ENCODE measurements at regions not wholly inside any gene's neighbourhood (a gene's known extent, or its start where the extent isn't known, plus 50 kb on each side); places are given as distances from the start of the nearest gene placed in this dataset.
"Not testable (repeated sequence)": the region's sequence is repeated elsewhere in the genome, so short reads cannot be mapped to it uniquely, and the experiment has no call there.

DNA sequence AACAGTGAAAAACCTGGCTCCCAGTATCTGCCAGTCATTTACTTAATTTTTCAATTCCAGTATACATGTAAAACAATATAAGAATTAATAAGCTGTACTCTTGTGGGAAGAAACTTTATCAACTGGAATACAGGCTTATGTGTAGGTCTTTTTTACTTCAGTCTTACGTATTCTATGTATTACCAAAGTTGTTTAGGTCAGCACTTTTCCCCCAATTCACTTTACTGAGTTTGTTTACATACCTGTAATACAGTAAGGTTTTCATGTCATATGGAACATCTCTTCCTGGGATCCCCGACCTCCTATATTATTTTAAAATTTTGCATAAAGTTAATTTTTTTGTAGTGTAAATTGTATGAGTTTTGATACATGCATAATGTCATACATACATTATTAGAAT lies 181.8 kb upstream of the OLFM3 start:
- in situ Hi-C loops (cut with HindIII; ENCODE audit: low sequenced_read_pairs), result no loop called here

DNA sequence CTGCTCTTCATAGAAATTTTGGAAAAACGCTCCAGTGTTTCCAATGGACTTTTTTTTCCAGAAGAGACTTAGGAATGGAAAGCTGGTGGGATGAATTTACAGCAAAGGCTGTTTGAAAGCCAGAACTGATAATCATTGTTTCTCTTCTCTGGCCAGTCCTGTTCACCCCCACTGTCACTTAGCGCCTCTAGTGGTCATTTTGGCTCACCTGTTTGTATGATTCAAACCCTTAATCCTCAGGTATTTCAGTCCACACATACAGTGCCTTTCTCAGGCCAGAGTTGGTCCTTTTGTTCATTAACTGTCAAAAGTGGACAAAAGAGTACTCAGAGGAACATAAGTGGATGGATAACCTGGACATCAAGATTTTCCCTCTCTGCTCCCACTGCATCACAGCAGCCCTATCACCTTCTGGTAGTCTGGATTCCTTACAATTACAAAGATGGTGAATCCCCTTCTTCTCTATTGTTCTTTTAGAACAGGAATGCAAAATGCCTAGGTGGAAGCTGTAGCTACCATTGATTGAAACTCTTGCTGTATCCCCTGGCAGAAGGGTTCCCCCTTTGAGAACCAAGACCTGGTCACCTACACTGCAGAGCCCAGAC lies 177.6 kb upstream of the OLFM3 start:
- in situ Hi-C loops (cut with HindIII; ENCODE audit: low sequenced_read_pairs), result no loop called here

DNA sequence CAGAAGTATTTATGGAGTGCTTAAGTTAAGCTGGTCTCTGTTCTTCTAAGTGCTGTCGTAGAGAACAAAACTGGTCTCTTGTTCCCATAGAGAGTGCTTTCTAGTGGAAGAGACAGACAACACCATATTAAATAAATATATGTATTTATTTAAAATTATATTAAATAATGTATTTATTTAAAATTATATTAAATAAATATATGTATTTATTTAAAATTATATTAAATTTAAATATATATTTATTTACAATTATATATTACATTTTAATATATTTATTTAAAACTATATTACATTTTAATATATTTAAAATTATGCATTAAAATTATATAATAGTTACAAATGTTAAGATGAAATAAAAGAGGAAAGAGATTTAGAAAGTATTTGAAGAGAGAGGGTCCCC lies 175.5 kb upstream of the OLFM3 start:
- in situ Hi-C loops (cut with HindIII; ENCODE audit: low sequenced_read_pairs), result no loop called here

DNA sequence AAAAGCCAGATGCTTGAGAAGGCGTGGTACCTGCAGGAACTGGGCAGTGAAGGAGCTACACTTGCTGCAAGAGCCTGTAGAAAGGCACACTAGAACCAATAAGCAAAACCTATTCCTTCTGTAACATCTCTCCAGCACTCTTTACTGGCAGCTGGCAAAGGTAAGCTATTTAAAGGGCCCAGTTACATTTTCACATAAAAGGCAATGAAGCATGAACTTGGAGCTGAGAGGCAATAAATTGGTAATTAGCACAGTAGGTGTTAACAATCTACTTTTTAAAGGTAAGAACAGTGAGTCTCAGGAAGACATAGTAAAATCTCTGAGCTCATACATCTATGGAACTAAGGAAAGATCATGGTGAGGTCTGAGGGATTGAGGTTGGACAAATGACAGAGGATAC lies 167.1 kb upstream of the OLFM3 start:
- in situ Hi-C loops (cut with HindIII; ENCODE audit: low sequenced_read_pairs), result no loop called here

DNA sequence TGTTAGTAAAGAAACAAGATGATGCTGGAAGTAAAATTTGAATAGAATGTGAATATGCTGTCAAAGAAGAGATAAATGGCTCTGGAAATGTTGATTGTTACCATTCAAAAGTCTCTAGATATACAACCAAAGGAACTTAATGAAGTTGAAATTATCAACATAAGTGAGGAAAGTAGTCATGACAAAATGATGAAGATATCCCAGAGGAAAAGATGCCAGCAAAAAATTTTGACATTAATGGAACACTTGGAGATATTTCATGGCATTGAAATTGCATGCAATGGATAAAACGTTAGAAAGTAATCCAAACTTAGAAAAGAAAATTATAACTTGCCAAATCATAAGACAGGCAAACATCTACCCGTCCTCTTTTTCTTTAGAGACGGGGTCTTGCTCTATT lies 154.5 kb upstream of the OLFM3 start:
- in situ Hi-C loops (cut with HindIII; ENCODE audit: low sequenced_read_pairs), result no loop called here

DNA sequence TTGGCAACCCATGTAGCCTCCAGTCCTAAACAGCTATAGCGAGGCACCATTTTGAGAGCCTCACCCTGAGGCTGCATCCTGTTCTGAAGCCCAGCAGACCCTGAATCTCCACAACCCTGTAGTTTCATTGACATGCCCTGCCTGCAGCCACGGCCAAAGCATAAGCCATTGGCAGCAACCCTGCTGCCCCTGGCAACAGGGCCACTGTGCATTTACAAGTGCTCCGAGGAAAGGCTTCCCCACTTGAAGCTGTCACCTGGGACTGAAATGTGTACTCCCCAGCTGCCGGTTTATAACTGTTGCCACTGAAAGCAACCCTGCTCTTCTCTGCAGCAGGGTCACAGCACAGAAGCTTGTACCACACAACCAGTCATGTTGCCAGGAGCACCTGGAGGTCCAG lies 124.2 kb upstream of the OLFM3 start:
- in situ Hi-C loops (cut with HindIII; ENCODE audit: low sequenced_read_pairs), result no loop called here

DNA sequence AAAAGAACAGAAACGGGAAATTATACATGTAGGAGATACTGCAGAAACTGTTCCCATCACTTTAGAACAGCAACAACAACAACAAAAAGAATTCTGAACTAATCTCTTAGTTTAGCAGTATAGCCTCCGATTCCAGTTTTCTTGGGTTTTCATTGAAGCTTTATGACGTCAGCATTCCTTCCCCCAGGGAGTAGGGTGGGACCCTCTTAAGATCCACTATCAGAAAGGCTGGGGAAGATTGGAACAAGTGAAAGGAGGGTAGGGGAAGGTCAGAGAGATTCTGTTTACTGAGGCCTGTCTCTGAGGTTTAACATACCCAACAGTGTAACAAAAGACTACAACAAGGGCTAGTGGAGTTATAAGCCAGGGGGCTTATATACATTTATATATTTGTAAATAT lies 121.4 kb upstream of the OLFM3 start:
- in situ Hi-C loops (cut with HindIII; ENCODE audit: low sequenced_read_pairs), result no loop called here

DNA sequence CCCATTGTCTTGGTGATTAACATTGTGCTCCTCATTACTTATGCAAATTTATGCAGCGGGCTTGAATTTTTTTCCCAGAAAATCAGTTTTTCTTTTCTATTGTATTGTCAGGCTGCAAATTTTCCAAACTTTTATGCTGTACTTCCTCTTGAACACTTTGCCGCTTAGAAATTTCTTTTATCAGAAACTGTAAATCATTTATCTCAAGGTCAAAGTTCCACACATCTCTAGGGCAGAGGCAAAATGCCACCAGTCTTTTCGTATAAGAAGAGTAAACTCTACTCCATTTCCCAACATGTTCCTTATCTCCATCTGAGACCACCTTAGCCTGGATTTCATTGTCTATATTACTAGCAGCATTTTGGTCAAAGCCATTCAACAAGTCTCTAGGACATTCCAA lies 113.9 kb upstream of the OLFM3 start:
- in situ Hi-C loops (cut with HindIII; ENCODE audit: low sequenced_read_pairs), result no loop called here

DNA sequence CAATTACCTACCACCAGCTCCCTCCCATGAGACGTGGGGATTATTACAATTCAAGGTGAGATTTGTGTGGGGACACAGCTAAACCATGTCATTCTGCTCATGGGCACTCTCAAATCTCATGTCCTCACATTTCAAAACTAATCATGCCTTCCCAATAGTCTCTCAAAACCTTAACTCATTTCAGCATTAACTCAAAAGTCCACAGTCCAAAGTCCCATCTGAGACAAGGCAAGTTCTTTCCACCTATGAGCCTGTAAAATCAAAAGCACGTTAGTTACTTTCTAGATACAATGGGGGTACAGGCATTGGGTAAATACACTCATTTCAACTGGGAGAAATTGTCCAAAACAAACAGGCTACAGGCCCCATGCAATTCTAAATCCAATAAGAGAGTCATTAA lies 112.8 kb upstream of the OLFM3 start:
- in situ Hi-C loops (cut with HindIII; ENCODE audit: low sequenced_read_pairs), result not testable (repeated sequence)

DNA sequence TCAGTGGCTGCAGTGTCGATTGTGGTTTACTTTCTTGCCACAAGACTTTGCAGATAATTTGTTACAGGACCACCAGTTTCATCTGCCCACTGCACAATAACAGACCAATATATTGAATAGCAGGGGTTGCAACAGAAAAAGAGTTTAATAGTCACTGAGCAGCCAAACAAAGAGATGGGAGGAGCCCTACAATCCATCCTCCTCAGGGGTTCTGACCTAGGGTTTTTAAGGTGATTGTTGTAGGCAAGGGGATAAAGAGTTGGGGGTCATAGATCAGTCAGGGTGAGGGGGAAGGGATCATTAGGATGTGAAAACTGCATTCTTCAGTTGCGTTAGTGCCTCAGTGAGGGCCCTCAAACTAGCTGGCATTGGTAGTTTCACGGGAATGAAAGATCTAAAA lies 110.7 kb upstream of the OLFM3 start:
- in situ Hi-C loops (cut with HindIII; ENCODE audit: low sequenced_read_pairs), result no loop called here

DNA sequence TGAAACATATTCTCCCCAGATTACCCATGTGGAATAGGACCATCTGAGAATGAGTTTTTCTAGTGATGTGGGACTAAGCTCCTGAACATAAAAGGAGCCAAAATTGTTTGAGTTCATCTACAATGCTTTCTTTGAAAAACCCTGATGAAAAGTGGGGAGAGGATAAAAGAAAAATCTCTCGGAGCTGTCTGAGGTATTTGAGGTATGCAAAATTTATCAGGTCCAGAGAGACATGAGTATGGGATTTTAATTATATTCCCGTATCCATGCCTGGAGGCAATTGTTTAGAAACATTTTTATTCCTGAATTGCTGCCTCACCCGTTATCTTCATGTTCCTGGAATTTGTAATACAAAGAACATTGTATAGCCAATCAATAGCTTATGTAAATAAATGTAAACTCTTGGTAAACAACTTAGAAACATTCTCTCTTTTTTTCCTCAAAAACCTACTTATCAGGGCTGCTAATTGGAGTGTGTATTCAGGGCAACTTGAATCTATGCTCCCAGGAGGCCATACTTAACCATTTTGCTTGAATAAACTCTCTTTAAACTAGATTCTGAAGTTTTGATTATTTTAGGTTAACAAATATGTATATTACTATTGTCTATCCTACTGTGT lies 109.3 kb upstream of the OLFM3 start:
- in situ Hi-C loops (cut with HindIII; ENCODE audit: low sequenced_read_pairs), result no loop called here

DNA sequence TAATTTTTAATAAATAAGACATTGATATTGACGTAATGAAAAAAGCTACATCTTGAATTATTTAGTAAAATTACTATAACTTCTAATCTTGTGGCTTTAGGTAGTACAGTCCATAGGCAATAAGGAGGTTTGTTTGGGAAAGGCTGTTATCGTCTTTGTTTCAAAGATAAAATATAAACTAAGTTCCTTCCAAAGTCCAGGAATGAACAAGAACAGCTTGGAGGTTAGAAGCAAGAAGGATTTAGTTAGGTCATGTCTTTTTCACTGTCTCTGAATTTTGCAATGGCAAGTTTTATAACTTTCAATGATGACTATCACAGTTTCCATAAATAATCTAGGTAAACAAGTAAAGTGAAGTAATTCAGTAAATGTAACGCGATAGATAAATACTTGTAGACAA lies 106.9 kb upstream of the OLFM3 start:
- in situ Hi-C loops (cut with HindIII; ENCODE audit: low sequenced_read_pairs), result loop anchor here (5.0 kb wide), 1 partner anchor 64 kb away; no protein-coding TSS in a partner anchor

DNA sequence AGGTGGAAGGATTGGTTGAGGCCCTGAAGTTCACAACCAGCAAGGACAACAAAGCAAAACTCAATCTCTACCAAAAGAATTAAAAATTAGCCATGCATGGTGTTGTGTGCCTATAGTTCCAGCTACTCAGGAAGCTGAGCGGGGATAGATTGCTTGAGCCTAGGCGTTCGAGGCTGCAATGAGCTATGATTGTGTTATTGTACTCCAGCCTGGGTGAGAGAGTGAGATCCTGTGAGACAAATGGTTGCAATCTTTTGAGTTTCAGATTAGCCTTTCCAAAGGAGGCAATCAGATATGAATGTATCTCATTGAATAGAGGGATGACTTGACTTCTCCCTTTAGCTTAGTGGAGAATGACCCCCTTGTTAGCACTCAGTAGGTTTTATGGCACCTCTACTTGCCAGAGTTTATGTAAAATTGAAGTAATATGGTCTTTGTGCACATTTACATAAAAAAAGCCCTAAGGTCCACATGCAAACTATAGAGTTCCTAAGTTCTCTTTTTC lies 105.6 kb upstream of the OLFM3 start:
- in situ Hi-C loops (cut with HindIII; ENCODE audit: low sequenced_read_pairs), result loop anchor here (5.0 kb wide), 1 partner anchor 65 kb away; no protein-coding TSS in a partner anchor

DNA sequence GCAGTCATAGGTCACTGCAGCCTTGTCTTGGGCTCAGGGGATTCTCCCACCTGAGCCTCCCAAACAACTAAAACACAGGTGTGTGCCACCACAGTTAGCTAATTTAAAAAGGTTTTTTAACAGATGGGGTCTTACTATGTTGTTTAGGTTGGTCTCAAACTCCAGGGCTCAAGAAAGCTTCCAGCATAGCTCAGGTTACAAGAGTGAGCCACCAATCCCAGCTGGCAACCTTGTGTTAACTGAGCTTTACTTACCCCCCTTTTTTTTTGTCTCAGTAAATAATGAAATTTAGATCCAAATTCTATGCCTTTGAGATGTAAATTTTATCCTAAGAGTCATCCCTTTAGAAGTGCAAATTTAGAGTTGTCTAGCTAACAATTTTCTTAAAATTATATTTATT lies 103.9 kb upstream of the OLFM3 start:
- in situ Hi-C loops (cut with HindIII; ENCODE audit: low sequenced_read_pairs), result loop anchor here (5.0 kb wide), 1 partner anchor 67 kb away; no protein-coding TSS in a partner anchor

DNA sequence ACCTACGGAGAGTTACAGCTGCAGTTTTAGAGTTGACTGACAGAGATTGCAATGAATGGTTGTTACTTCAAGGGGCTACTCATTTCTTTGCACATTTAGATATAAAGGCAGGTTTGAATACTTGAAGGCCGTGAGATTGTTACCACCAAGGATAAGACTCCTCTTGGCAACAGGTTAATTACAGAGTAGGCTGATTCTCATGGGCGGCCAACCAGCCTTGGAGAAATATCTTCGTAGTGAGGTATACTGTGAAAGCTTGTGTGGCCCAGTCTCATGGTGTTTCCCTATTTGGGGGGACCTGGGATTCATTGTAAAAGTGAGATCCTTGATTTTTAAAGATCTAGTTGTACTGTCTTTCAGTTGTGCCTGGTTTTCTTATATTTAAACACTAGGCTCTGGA lies 103.2 kb upstream of the OLFM3 start:
- in situ Hi-C loops (cut with HindIII; ENCODE audit: low sequenced_read_pairs), result loop anchor here (5.0 kb wide), 1 partner anchor 67 kb away; no protein-coding TSS in a partner anchor

DNA sequence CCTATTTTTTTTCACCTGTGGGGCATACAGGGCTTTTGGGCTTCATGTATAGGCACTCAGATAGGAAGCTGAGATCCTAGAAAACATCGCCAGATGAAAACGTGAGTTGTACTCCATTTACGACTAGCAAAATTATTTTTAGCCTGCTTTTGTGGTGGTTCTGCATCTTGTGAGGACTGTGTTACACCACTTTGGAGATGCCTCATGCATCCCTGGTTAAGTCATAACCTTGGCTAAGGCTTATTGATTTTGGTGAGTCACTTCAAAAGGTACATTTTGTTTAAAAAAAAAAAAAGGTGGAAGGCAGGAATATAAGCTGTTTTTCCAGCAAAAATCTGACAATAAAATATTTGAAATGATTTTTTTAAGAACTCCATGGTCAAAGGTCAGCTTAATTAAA lies 101.8 kb upstream of the OLFM3 start:
- in situ Hi-C loops (cut with HindIII; ENCODE audit: low sequenced_read_pairs), result no loop called here

DNA sequence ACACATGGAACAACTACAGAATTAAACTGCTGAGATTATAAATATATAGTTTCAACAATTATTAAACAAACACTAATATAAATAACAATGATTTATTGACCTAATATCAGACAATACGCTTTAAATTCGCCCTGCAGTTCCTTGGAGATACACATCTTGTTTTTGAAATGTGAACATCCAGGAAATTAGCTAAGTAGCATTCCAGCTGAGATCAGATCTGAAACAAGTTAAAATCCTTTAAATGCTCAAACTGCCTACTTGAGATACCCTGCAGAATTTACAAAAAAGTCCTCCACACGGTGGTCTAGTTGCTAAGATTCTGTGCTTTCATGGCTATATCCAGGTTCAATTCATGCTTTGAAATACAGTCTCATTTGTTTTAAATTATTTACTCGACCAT lies 101.4 kb upstream of the OLFM3 start:
- in situ Hi-C loops (cut with HindIII; ENCODE audit: low sequenced_read_pairs), result no loop called here

DNA sequence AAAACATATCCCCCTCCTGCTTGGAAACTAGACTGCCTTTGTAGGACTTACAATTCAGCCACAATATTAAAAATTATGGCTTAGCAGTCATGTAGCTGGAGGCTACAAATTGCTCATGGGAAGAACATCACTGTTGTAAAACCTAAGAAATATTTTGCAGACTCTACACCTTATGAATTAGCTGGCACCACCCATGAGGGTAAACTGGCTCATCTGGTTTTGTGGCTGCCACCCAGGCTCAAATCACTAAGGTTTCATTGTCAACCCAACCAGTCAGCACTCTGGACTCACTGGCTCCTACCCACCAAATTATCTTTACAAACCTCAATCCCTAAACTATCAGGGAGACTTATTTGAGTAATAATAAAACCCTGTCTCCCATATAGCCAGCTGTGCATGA lies 100.7 kb upstream of the OLFM3 start:
- in situ Hi-C loops (cut with HindIII; ENCODE audit: low sequenced_read_pairs), result no loop called here

DNA sequence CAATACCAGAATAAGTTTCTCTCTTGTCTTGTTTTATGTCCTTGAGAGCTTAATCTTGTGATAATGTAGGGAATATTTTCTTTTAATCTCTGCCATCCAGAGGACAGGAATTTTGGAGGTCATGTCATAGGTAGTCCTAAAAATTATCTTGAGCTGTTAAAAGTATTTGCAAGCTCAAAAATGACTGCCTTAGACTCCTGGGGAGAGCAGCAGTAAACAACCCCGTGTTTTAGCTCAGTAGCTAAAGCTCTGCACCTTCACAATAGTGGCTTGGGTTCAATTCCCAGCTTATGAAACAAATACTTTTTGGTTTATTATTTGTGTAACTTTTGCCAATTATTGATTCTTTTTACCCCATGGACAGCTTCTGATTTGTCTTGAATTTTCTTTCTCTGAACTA lies 99.4 kb upstream of the OLFM3 start:
- in situ Hi-C loops (cut with HindIII; ENCODE audit: low sequenced_read_pairs), result no loop called here

DNA sequence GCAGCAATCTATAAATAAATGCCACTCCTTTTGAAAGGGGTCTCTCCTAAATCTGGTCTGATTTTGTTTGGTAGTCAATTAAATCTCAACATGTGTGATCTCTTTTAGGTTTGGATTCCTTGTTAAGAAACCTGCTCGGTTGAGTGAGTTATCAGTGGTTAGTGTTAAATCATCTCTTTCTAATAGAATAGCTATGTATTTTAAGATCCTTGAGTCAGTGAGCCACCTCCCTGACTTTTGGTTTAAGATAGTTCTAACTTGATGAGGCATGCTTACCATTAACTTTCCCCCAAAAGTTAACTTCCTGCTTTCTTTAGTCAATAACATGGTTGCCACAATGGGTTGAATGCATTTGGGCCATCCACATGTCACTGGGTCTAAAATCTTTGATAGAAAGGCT lies 93.1 kb upstream of the OLFM3 start:
- in situ Hi-C loops (cut with HindIII; ENCODE audit: low sequenced_read_pairs), result no loop called here

DNA sequence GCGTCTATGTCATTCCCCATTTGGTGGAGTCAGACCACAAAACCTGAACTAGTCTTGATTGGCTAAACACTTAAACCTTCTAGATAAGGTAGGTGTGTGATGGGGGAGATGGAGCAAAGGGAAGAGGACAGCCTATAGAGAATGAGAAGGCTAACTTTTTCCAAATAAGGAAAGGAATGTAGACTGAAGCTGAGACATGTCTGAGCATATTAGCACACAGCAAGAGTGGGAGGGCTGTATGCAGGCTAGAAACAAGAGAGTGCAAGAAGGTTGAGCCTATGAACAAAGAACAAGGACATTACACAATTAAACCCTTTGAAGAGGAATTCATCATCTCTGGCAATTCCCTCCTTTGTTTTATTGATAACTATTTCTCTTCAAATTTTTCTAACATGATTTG lies 89.2 kb upstream of the OLFM3 start:
- in situ Hi-C loops (cut with HindIII; ENCODE audit: low sequenced_read_pairs), result no loop called here

DNA sequence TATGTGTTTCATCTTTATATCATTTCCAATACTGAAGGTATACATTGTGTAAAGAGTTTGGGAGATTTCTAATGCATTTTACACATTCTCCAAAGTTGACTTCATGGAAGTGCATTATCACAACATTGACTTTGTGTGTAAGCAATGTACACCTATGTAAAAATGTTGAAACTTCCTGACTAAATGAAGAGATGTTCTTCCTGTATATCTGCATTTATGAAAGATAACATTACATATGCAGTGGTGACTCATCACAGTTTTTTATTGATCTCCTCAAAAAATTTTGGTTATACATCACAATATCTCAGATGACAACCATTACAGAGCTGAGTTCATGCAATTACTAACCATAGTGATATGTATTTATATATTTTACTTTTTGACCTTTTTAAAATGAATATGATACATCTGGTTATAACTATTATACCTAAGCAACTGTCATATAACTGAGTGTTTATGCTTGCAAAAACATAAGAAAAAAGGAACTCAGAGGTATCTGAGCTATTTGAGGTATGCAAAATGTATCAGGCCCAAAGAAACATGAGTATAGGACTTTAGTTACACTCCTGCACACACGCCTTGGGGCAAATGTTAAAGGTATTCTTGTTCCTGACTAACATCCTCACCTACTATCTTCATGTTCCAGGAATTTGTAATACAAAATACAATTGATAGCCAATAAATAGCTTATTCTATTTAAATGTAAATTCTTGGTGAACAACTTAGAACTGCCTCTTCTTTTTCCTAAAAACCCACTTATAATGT lies 88.2 kb upstream of the OLFM3 start:
- in situ Hi-C loops (cut with HindIII; ENCODE audit: low sequenced_read_pairs), result no loop called here
